ENCODE measurements at regions not wholly inside any gene's neighbourhood (a gene's known extent, or its start where the extent isn't known, plus 50 kb on each side); places are given as distances from the start of the nearest gene placed in this dataset.

GRCh38 chr12:127294651-127295210 lies 972.2 kb upstream of the TMEM132C start:
- Histone ChIP-seq H3K4me1 (ENCODE audit: control insufficient read depth, insufficient read depth, low read length) (no peaks in the 10 kb centered on the region), H3K9ac (ENCODE audit: low read depth, low read length) (no peak overlapping the region), H3K9me3 (ENCODE audit: control insufficient read depth, insufficient read depth, low read length) (peaks cover 9% of the 10 kb centered on the region), H3K4me3 (ENCODE audit: low read depth, low read length) (no peak overlapping the region), H3K36me3 (ENCODE audit: control insufficient read depth, insufficient read depth, low read length) (no peaks in the 10 kb centered on the region), H3K27me3 (ENCODE audit: control insufficient read depth, insufficient read depth, low read length) (no peaks in the 10 kb centered on the region)

- H3K9me3 ChIP-seq (ENCODE audit: control insufficient read depth, insufficient read depth, low read length) = peaks cover 9% of the 10 kb centered on the region
- H3K4me1 ChIP-seq (ENCODE audit: control insufficient read depth, insufficient read depth, low read length) = no peaks in the 10 kb centered on the region
- no peaks in the 10 kb centered on the region for H3K36me3 ChIP-seq (ENCODE audit: control insufficient read depth, insufficient read depth, low read length)
- no peaks in the 10 kb centered on the region for H3K27me3 ChIP-seq (ENCODE audit: control insufficient read depth, insufficient read depth, low read length)
- H3K4me3 ChIP-seq (ENCODE audit: low read depth, low read length) = no peak overlapping the region
- H3K9ac ChIP-seq (ENCODE audit: low read depth, low read length) = no peak overlapping the region
These were observed 971.3 kb upstream of the TMEM132C start for GRCh38 chr12:127295630-127296029.

DNA sequence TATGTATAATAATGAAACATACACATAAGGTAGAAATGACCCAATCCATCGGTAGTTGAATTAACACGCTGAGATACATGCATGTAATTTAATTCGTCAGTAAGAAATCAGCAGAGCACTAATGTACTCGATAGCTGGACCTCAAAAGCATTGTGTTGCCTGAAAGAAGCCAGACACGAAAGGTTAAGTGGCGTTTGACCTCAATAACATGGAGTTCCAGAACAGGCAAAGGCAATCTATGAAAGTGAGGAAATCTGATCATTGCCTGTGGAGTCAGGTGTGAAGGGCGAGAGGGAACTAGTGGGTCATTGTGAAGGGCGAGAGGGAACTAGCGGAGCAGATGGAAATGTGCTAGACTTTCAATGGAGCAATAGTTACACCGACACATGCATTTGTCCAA lies 970.4 kb upstream of the TMEM132C start:
- Histone ChIP-seq H3K36me3 (ENCODE audit: control insufficient read depth, insufficient read depth, low read length) (no peaks in the 10 kb centered on the region), H3K4me3 (ENCODE audit: low read depth, low read length) (no peak overlapping the region), H3K4me1 (ENCODE audit: control insufficient read depth, insufficient read depth, low read length) (no peaks in the 10 kb centered on the region)

GRCh38 chr12:127297327-127297726 lies 969.6 kb upstream of the TMEM132C start:
- Histone ChIP-seq H3K4me3 (ENCODE audit: low read depth, low read length) (no peak overlapping the region), H3K9ac (ENCODE audit: low read depth, low read length) (no peak overlapping the region), H3K36me3 (ENCODE audit: control insufficient read depth, insufficient read depth, low read length) (no peaks in the 10 kb centered on the region), H3K9me3 (ENCODE audit: control insufficient read depth, insufficient read depth, low read length) (peaks cover 9% of the 10 kb centered on the region), H3K27me3 (ENCODE audit: control insufficient read depth, insufficient read depth, low read length) (no peaks in the 10 kb centered on the region), H3K4me1 (ENCODE audit: control insufficient read depth, insufficient read depth, low read length) (no peaks in the 10 kb centered on the region)

More for the DNA sequence above, 970.4 kb upstream of the TMEM132C start:
- Histone ChIP-seq H3K9me3 (ENCODE audit: control insufficient read depth, insufficient read depth, low read length) (peaks cover 9% of the 10 kb centered on the region), H3K9ac (ENCODE audit: low read depth, low read length) (no peak overlapping the region), H3K27me3 (ENCODE audit: control insufficient read depth, insufficient read depth, low read length) (no peaks in the 10 kb centered on the region)

GRCh38 chr12:127300075-127300474 lies 966.9 kb upstream of the TMEM132C start:
- Histone ChIP-seq H3K27me3 (ENCODE audit: control insufficient read depth, insufficient read depth, low read length) (no peaks in the 10 kb centered on the region), H3K36me3 (ENCODE audit: control insufficient read depth, insufficient read depth, low read length) (no peaks in the 10 kb centered on the region), H3K9me3 (ENCODE audit: control insufficient read depth, insufficient read depth, low read length) (peaks cover 11% of the 10 kb centered on the region), H3K9ac (ENCODE audit: low read depth, low read length) (no peak overlapping the region), H3K4me1 (ENCODE audit: control insufficient read depth, insufficient read depth, low read length) (no peaks in the 10 kb centered on the region), H3K4me3 (ENCODE audit: low read depth, low read length) (no peak overlapping the region)

- Histone ChIP-seq H3K9ac (ENCODE audit: low read depth, low read length) (no peak overlapping the region), H3K9me3 (ENCODE audit: control insufficient read depth, insufficient read depth, low read length) (peaks cover 6% of the 10 kb centered on the region), H3K36me3 (ENCODE audit: control insufficient read depth, insufficient read depth, low read length) (no peaks in the 10 kb centered on the region), H3K4me1 (ENCODE audit: control insufficient read depth, insufficient read depth, low read length) (no peaks in the 10 kb centered on the region), H3K4me3 (ENCODE audit: low read depth, low read length) (no peak overlapping the region), H3K27me3 (ENCODE audit: control insufficient read depth, insufficient read depth, low read length) (no peaks in the 10 kb centered on the region)
These were observed 966.2 kb upstream of the TMEM132C start for GRCh38 chr12:127300753-127301152.

GRCh38 chr12:127301876-127302275 lies 965.1 kb upstream of the TMEM132C start:
- Histone ChIP-seq H3K4me1 (ENCODE audit: control insufficient read depth, insufficient read depth, low read length) (no peaks in the 10 kb centered on the region), H3K9ac (ENCODE audit: low read depth, low read length) (no peak overlapping the region), H3K27me3 (ENCODE audit: control insufficient read depth, insufficient read depth, low read length) (no peaks in the 10 kb centered on the region), H3K9me3 (ENCODE audit: control insufficient read depth, insufficient read depth, low read length) (peaks cover 6% of the 10 kb centered on the region), H3K36me3 (ENCODE audit: control insufficient read depth, insufficient read depth, low read length) (no peaks in the 10 kb centered on the region), H3K4me3 (ENCODE audit: low read depth, low read length) (no peak overlapping the region)

- no peak overlapping the region for H3K4me3 ChIP-seq (ENCODE audit: low read depth, low read length)
- H3K36me3 ChIP-seq (ENCODE audit: control insufficient read depth, insufficient read depth, low read length) = no peaks in the 10 kb centered on the region
- H3K4me1 ChIP-seq (ENCODE audit: control insufficient read depth, insufficient read depth, low read length) = no peaks in the 10 kb centered on the region
- no peak overlapping the region for H3K9ac ChIP-seq (ENCODE audit: low read depth, low read length)
- no peaks in the 10 kb centered on the region for H3K27me3 ChIP-seq (ENCODE audit: control insufficient read depth, insufficient read depth, low read length)
- peaks cover 2% of the 10 kb centered on the region for H3K9me3 ChIP-seq (ENCODE audit: control insufficient read depth, insufficient read depth, low read length)
These were observed 961.9 kb upstream of the TMEM132C start for GRCh38 chr12:127304751-127305725.

DNA sequence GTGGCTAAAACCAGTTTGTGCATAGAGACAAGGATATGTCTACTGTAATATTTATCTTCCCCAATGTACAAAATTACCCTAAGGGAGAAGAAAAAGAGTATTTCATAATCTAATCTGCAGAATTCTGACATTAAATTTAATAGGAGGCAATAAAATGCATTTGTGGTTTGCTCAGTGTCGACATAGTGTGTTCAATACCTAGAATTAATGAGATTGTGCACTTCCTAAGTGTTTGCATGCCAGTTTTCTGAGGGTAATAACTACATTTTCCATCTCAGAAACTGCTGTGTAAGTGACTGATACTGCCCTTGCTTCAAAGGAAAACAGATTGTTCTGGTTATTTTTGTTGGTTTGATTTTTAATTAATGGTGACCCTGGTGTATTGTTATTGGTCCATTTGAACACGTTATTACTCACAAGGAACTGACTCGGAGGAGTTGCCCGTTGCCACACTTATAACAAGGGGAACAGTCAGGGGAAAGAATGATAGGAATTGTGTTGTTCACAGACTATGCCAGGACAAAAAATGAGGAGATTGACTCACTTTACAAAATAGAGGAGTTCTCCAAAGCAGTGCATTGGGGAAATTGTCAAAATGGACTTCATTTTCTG lies 960.3 kb upstream of the TMEM132C start:
- H3K4me3 ChIP-seq (ENCODE audit: low read depth, low read length) = no peak overlapping the region
- no peak overlapping the region for H3K9ac ChIP-seq (ENCODE audit: low read depth, low read length)
- no peaks in the 10 kb centered on the region for H3K27me3 ChIP-seq (ENCODE audit: control insufficient read depth, insufficient read depth, low read length)
- peaks cover 2% of the 10 kb centered on the region for H3K9me3 ChIP-seq (ENCODE audit: control insufficient read depth, insufficient read depth, low read length)
- H3K4me1 ChIP-seq (ENCODE audit: control insufficient read depth, insufficient read depth, low read length) = no peaks in the 10 kb centered on the region
- no peaks in the 10 kb centered on the region for H3K36me3 ChIP-seq (ENCODE audit: control insufficient read depth, insufficient read depth, low read length)

- Histone ChIP-seq H3K9me3 (ENCODE audit: control insufficient read depth, insufficient read depth, low read length) (peaks cover under 1% of the 10 kb centered on the region), H3K4me1 (ENCODE audit: control insufficient read depth, insufficient read depth, low read length) (no peaks in the 10 kb centered on the region), H3K4me3 (ENCODE audit: low read depth, low read length) (no peak overlapping the region), H3K9ac (ENCODE audit: low read depth, low read length) (no peak overlapping the region), H3K27me3 (ENCODE audit: control insufficient read depth, insufficient read depth, low read length) (no peaks in the 10 kb centered on the region), H3K36me3 (ENCODE audit: control insufficient read depth, insufficient read depth, low read length) (no peaks in the 10 kb centered on the region)
These were observed 959.4 kb upstream of the TMEM132C start for GRCh38 chr12:127307528-127307927.

DNA sequence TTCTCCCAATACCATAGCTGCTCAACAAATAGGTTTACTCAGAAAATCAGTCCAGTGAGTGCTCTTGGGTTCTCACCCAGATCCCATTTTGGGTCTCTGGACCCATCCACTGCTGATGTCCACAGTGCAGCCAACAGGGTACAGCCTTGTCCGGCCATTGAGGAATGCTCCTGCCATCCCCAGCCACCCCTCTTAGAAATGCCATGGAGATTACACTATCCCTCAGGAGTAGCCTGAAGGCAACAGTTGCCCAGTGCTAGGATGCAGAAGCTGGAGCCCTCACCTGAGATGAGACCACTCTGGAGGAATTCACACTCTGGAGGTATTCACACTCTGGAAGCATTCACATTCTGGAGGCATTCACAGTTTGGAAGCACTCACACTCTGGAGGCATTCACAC lies 958.8 kb upstream of the TMEM132C start:
- H3K9me3 ChIP-seq (ENCODE audit: control insufficient read depth, insufficient read depth, low read length) = no peaks in the 10 kb centered on the region

More for the DNA sequence above, 958.8 kb upstream of the TMEM132C start:
- Histone ChIP-seq H3K9ac (ENCODE audit: low read depth, low read length) (no peak overlapping the region), H3K4me3 (ENCODE audit: low read depth, low read length) (no peak overlapping the region), H3K4me1 (ENCODE audit: control insufficient read depth, insufficient read depth, low read length) (no peaks in the 10 kb centered on the region), H3K36me3 (ENCODE audit: control insufficient read depth, insufficient read depth, low read length) (no peaks in the 10 kb centered on the region), H3K27me3 (ENCODE audit: control insufficient read depth, insufficient read depth, low read length) (no peaks in the 10 kb centered on the region)
